Omental fat pad (tissue), 3 donors: ENCODE measurements at regions not wholly inside any gene's neighbourhood (a gene's known extent, or its start where the extent isn't known, plus 50 kb on each side); places are given as distances from the start of the nearest gene placed in this dataset.
"Not testable (repeated sequence)": the region's sequence is repeated elsewhere in the genome, so short reads cannot be mapped to it uniquely, and the experiment has no call there.

Source experiments
- ATAC-seq: fragments of 150-250 bp; one replicate; pipeline ENCODE4 v1.9.1; 2016; ENCODE audit warnings: mild to moderate bottlenecking, moderate library complexity; ENCODE audit not compliant: low FRiP score
- DNase-seq: peaks from one replicate; pipeline ENCODE4 v3.0.0-alpha.2; 2019; ENCODE audit warnings: low spot score
- TF ChIP-seq, protein P1 (sequence below), 3 donors: fragments of 450-650 bp; IDR thresholded peaks; one replicate each; pipeline ENCODE4 v1.5.1; 2016 to 2017; ENCODE audit warnings: antibody characterized with exemption in 3 of 3, mild to moderate bottlenecking in 3 of 3, moderate library complexity in 2 of 3

DNA sequence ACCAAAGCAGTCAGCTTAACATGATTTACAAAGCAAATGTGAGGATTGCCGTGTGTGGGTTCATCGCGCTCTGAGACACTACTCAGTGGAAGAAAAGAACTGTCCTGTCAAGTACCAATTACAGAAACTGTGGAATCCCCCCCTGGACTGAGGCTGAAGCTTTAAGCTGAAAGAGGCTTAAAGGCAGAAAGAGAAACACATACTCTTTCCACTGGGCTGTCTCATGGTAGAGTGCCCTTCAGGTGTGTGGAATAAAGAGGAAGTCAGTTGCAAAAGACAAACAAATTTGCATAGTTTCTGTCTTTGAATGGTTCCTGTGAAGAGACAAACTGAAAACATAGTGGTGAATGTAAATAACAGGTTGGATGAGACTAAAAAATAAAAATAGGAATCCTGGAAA, 560.4 kb upstream of the SYNCRIP start:
- TF ChIP-seq, protein P1, sequence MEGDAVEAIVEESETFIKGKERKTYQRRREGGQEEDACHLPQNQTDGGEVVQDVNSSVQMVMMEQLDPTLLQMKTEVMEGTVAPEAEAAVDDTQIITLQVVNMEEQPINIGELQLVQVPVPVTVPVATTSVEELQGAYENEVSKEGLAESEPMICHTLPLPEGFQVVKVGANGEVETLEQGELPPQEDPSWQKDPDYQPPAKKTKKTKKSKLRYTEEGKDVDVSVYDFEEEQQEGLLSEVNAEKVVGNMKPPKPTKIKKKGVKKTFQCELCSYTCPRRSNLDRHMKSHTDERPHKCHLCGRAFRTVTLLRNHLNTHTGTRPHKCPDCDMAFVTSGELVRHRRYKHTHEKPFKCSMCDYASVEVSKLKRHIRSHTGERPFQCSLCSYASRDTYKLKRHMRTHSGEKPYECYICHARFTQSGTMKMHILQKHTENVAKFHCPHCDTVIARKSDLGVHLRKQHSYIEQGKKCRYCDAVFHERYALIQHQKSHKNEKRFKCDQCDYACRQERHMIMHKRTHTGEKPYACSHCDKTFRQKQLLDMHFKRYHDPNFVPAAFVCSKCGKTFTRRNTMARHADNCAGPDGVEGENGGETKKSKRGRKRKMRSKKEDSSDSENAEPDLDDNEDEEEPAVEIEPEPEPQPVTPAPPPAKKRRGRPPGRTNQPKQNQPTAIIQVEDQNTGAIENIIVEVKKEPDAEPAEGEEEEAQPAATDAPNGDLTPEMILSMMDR (IDR thresholded peaks at IDR 0.05): no peak
- no peak for DNase-seq
- ATAC-seq: no peak

DNA sequence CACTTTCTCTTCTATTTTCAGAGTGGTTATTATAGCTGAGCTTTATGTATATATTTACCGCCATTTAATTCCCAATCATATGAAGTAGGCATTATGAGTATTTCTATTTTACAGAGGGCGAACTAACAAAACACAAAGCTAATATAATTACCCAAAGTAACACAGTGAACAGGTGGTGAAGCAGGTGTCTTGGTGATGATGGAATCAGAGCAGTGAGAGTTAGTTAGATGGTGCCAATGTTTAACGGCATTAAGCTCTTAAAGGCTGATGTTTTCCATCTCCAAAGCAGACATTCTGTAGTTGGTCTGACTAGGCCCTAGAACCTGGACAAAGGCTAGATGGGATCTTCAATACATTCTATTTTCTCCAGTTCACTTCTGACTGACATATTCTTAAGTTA, 551.1 kb upstream of the SYNCRIP start:
- DNase-seq (no peak), ATAC-seq (no peak)
- TF ChIP-seq, protein P1 (IDR thresholded peaks at IDR 0.05): no peak

DNA sequence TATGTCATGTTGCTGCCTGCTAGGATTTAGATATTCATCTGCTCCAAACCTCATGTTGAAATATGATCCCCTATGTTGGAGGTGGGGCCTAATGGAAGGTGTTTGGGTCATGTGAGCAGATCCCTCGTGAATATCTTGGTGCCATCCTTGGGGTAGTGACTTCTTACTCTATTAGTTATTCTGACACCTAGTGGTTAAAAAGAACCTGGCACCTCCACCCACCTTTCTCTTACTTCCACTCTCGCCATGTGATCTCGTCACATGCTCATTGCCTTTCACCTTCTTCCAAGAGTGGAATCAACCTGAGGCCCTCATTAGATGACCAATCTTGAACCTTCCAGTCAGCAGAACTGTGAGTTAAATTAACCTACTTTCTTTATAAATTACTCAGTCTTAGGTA, 549.4 kb upstream of the SYNCRIP start:
- TF ChIP-seq, protein P1 (IDR thresholded peaks at IDR 0.05): no peak
- no peak for ATAC-seq
- no peak for DNase-seq

GRCh38 chr6:86175149-86175548, 532.5 kb upstream of the SYNCRIP start:
- not testable (repeated sequence) for ATAC-seq, DNase-seq

DNA sequence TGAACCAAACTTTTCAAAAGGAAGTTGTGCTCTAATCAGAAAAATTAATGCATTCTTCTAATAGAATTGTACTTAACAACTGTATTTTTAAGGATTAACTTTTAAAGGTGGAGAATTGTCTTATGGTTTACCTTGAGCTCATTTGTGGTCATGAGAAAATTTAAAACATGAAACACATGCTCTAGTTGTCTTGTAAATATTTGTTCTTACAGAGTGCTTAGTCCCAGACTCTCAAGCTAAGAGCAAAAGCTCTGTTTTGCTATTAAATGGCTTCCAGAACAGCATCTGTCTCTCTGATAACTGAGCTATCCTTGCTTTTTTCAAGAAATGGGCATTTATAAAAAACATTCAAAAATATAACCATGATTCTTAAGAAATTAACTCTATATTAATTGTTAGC, 512.2 kb upstream of the SYNCRIP start:
- ATAC-seq (no peak), DNase-seq (no peak)
- TF ChIP-seq, protein P1 (IDR thresholded peaks at IDR 0.05): no peak

DNA sequence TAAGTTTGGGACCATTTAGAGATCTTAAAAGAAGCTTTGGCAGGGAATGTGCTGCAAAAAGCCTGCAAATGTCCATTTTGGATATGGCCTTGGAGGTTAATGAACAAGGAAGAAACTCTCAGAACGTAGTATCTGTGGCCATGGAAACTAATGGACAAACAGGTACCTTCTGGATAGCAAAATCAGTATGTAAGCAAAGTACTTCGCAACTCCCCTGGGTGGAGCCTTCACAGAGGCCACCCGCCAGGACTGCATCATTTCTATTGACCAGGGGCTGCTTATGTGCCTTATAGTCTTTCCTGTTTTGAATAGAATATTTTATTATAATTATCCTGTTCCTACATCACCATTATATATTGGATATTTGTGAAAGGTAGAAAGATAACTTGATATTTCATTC, 510.8 kb upstream of the SYNCRIP start:
- DNase-seq (no peak), ATAC-seq (no peak)
- TF ChIP-seq, protein P1 (IDR thresholded peaks at IDR 0.05): no peak

- TF ChIP-seq, protein P1 (IDR thresholded peaks at IDR 0.05): no peak
- DNase-seq: no peak
- ATAC-seq: no peak
Observed at GRCh38 chr6:86152546-86152945, 509.9 kb upstream of the SYNCRIP start.

DNA sequence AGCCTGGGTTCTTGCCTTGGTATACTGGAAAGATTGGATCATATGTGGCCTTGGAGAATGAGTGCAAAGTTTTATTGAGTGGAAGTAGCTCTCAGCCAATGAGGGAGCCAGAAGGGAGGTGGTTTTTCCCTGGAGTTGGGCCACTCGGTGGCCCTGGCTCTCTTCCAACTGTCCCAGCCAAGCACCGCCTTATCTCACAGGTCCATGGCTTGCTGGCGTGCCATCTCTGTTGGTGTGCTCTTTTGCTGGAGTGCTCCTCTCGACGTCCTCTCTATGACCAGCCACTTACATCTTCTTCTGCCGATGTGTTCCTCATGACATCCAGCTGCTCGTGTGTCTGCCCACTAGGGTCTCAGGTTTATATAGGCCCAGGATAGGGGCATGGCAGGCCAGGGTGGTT, 505.9 kb upstream of the SYNCRIP start:
- no peak for DNase-seq
- TF ChIP-seq, protein P1 (IDR thresholded peaks at IDR 0.05): no peak
- ATAC-seq: no peak
